GM12892 (cell line): ENCODE measurements at regions not wholly inside any gene's neighbourhood (a gene's known extent, or its start where the extent isn't known, plus 50 kb on each side); places are given as distances from the start of the nearest gene placed in this dataset.

Experiments used
- POLR2A ChIP-seq: IDR thresholded peaks from 2 replicates; pipeline ENCODE4 v1.6.1; 2011; ENCODE audit warnings: low read depth, low read length, control low read depth
- POLR2AphosphoS5 ChIP-seq: IDR thresholded peaks from 2 replicates; pipeline ENCODE4 v1.6.1; 2011; ENCODE audit warnings: low read depth, low read length, control low read depth

- TF ChIP-seq POLR2AphosphoS5 = no peak
- TF ChIP-seq POLR2A = no peak
Measured at GRCh38 chr4:187908731-187909130, 86.8 kb upstream of the ZFP42 start.
